ENCODE measurements at regions not wholly inside any gene's neighbourhood (a gene's known extent, or its start where the extent isn't known, plus 50 kb on each side); places are given as distances from the start of the nearest gene placed in this dataset.

GRCh38 chr6:74997646-74998045, 208.2 kb downstream of the COL12A1 start:
- H3K9me3 ChIP-seq (ENCODE audit: control insufficient read depth in 2 of 2, insufficient read depth in 1 of 2, low read depth in 1 of 2, low read length in 1 of 2), result no peaks in the 10 kb centered on the region
- H3K4me1 ChIP-seq (ENCODE audit: control insufficient read depth in 3 of 3, insufficient read depth in 2 of 3, low read depth in 1 of 3, low read length in 2 of 3), result no peaks in the 10 kb centered on the region
- H3K4me3 ChIP-seq (ENCODE audit: low read depth in 1 of 3, low read length in 3 of 3), result no peak overlapping the region
- H3K27ac ChIP-seq (ENCODE audit: low read depth in 1 of 3, low read length in 2 of 3), result no peak overlapping the region
- H3K27me3 ChIP-seq (ENCODE audit: control insufficient read depth in 3 of 3, insufficient read depth in 3 of 3, low read length in 3 of 3), result no peaks in the 10 kb centered on the region
- 12 to 52% (median 29%) methylated on average over 1 of the region's 1 CpG for WGBS, 3 donors
- DNase-seq (no peak), FAIRE-seq (no peak)
- no peaks in the 10 kb centered on the region for H3K36me3 ChIP-seq (ENCODE audit: control insufficient read depth in 3 of 3, insufficient read depth in 2 of 3, low read depth in 1 of 3, low read length in 3 of 3)

- FAIRE-seq (no peak), DNase-seq (no peak)
- Histone ChIP-seq H3K27ac (ENCODE audit: low read depth in 1 of 3, low read length in 2 of 3) (no peak overlapping the region), H3K4me3 (ENCODE audit: low read depth in 1 of 3, low read length in 3 of 3) (no peak overlapping the region), H3K9me3 (ENCODE audit: control insufficient read depth in 2 of 2, insufficient read depth in 1 of 2, low read depth in 1 of 2, low read length in 1 of 2) (no peaks in the 10 kb centered on the region), H3K36me3 (ENCODE audit: control insufficient read depth in 3 of 3, insufficient read depth in 2 of 3, low read depth in 1 of 3, low read length in 3 of 3) (no peaks in the 10 kb centered on the region), H3K4me1 (ENCODE audit: control insufficient read depth in 3 of 3, insufficient read depth in 2 of 3, low read depth in 1 of 3, low read length in 2 of 3) (no peaks in the 10 kb centered on the region), H3K27me3 (ENCODE audit: control insufficient read depth in 3 of 3, insufficient read depth in 3 of 3, low read length in 3 of 3) (no peaks in the 10 kb centered on the region)
- WGBS, 3 donors, result 74 to 77% (median 75%) methylated on average over 1 of the region's 1 CpG
Observed at GRCh38 chr6:74993136-74993535, 212.7 kb downstream of the COL12A1 start.

GRCh38 chr6:74991573-74992332, 214.1 kb downstream of the COL12A1 start:
- 72 to 84% (median 82%) methylated on average over 3 of the region's 3 CpGs for WGBS, 3 donors
- no peaks in the 10 kb centered on the region for H3K36me3 ChIP-seq (ENCODE audit: control insufficient read depth in 3 of 3, insufficient read depth in 2 of 3, low read depth in 1 of 3, low read length in 3 of 3)
- DNase-seq (no peak), FAIRE-seq (no peak)
- no peak overlapping the region for H3K4me3 ChIP-seq (ENCODE audit: low read depth in 1 of 3, low read length in 3 of 3)
- H3K27me3 ChIP-seq (ENCODE audit: control insufficient read depth in 3 of 3, insufficient read depth in 3 of 3, low read length in 3 of 3), result no peaks in the 10 kb centered on the region
- peaks cover 0 to 8% of the 10 kb centered on the region in 2 donors for H3K9me3 ChIP-seq (ENCODE audit: control insufficient read depth in 2 of 2, insufficient read depth in 1 of 2, low read depth in 1 of 2, low read length in 1 of 2)
- no peak overlapping the region for H3K27ac ChIP-seq (ENCODE audit: low read depth in 1 of 3, low read length in 2 of 3)
- no peaks in the 10 kb centered on the region for H3K4me1 ChIP-seq (ENCODE audit: control insufficient read depth in 3 of 3, insufficient read depth in 2 of 3, low read depth in 1 of 3, low read length in 2 of 3)

- 80 to 87% (median 81%) methylated on average over 7 of the region's 7 CpGs for WGBS, 3 donors
- FAIRE-seq (no peak), DNase-seq (no peak)
- Histone ChIP-seq H3K4me1 (ENCODE audit: control insufficient read depth in 3 of 3, insufficient read depth in 2 of 3, low read depth in 1 of 3, low read length in 2 of 3) (no peaks in the 10 kb centered on the region), H3K9me3 (ENCODE audit: control insufficient read depth in 2 of 2, insufficient read depth in 1 of 2, low read depth in 1 of 2, low read length in 1 of 2) (peaks cover 0 to 3% of the 10 kb centered on the region in 2 donors), H3K4me3 (ENCODE audit: low read depth in 1 of 3, low read length in 3 of 3) (no peak overlapping the region), H3K27me3 (ENCODE audit: control insufficient read depth in 3 of 3, insufficient read depth in 3 of 3, low read length in 3 of 3) (no peaks in the 10 kb centered on the region), H3K36me3 (ENCODE audit: control insufficient read depth in 3 of 3, insufficient read depth in 2 of 3, low read depth in 1 of 3, low read length in 3 of 3) (no peaks in the 10 kb centered on the region), H3K27ac (ENCODE audit: low read depth in 1 of 3, low read length in 2 of 3) (no peak overlapping the region)
Observed at GRCh38 chr6:74979065-74979766, 226.6 kb downstream of the COL12A1 start.

- H3K9me3 ChIP-seq (ENCODE audit: control insufficient read depth in 2 of 2, insufficient read depth in 1 of 2, low read depth in 1 of 2, low read length in 1 of 2), result peaks cover 0 to 3% of the 10 kb centered on the region in 2 donors
- FAIRE-seq, result no peak
- WGBS, 3 donors, result 77 to 81% (median 81%) methylated on average over 2 of the region's 2 CpGs
- no peaks in the 10 kb centered on the region for H3K4me1 ChIP-seq (ENCODE audit: control insufficient read depth in 3 of 3, insufficient read depth in 2 of 3, low read depth in 1 of 3, low read length in 2 of 3)
- H3K27ac ChIP-seq (ENCODE audit: low read depth in 1 of 3, low read length in 2 of 3), result no peak overlapping the region
- DNase-seq, result no peak
- H3K27me3 ChIP-seq (ENCODE audit: control insufficient read depth in 3 of 3, insufficient read depth in 3 of 3, low read length in 3 of 3), result no peaks in the 10 kb centered on the region
- no peak overlapping the region for H3K4me3 ChIP-seq (ENCODE audit: low read depth in 1 of 3, low read length in 3 of 3)
- H3K36me3 ChIP-seq (ENCODE audit: control insufficient read depth in 3 of 3, insufficient read depth in 2 of 3, low read depth in 1 of 3, low read length in 3 of 3), result no peaks in the 10 kb centered on the region
Observed at GRCh38 chr6:74976701-74977100, 229.2 kb downstream of the COL12A1 start.

- Histone ChIP-seq H3K27ac (ENCODE audit: low read depth in 1 of 3, low read length in 2 of 3) (no peak overlapping the region), H3K27me3 (ENCODE audit: control insufficient read depth in 3 of 3, insufficient read depth in 3 of 3, low read length in 3 of 3) (no peaks in the 10 kb centered on the region), H3K4me3 (ENCODE audit: low read depth in 1 of 3, low read length in 3 of 3) (no peak overlapping the region), H3K9me3 (ENCODE audit: control insufficient read depth in 2 of 2, insufficient read depth in 1 of 2, low read depth in 1 of 2, low read length in 1 of 2) (peaks cover 0 to 3% of the 10 kb centered on the region in 2 donors), H3K36me3 (ENCODE audit: control insufficient read depth in 3 of 3, insufficient read depth in 2 of 3, low read depth in 1 of 3, low read length in 3 of 3) (no peaks in the 10 kb centered on the region), H3K4me1 (ENCODE audit: control insufficient read depth in 3 of 3, insufficient read depth in 2 of 3, low read depth in 1 of 3, low read length in 2 of 3) (no peaks in the 10 kb centered on the region)
- no peak for FAIRE-seq
- no peak for DNase-seq
Observed at GRCh38 chr6:74976026-74976425, 229.8 kb downstream of the COL12A1 start.

- peaks cover 0 to 3% of the 10 kb centered on the region in 2 donors for H3K9me3 ChIP-seq (ENCODE audit: control insufficient read depth in 2 of 2, insufficient read depth in 1 of 2, low read depth in 1 of 2, low read length in 1 of 2)
- DNase-seq (no peak), FAIRE-seq (no peak)
Observed at GRCh38 chr6:74973591-74973990, 232.3 kb downstream of the COL12A1 start.

GRCh38 chr6:74971633-74972032, 234.2 kb downstream of the COL12A1 start:
- no peaks in the 10 kb centered on the region for H3K36me3 ChIP-seq (ENCODE audit: control insufficient read depth in 3 of 3, insufficient read depth in 2 of 3, low read depth in 1 of 3, low read length in 3 of 3)
- no peak overlapping the region for H3K27ac ChIP-seq (ENCODE audit: low read depth in 1 of 3, low read length in 2 of 3)
- no peaks in the 10 kb centered on the region for H3K27me3 ChIP-seq (ENCODE audit: control insufficient read depth in 3 of 3, insufficient read depth in 3 of 3, low read length in 3 of 3)
- H3K9me3 ChIP-seq (ENCODE audit: control insufficient read depth in 2 of 2, insufficient read depth in 1 of 2, low read depth in 1 of 2, low read length in 1 of 2), result peaks cover 0 to 3% of the 10 kb centered on the region in 2 donors
- DNase-seq (no peak), FAIRE-seq (no peak)
- H3K4me3 ChIP-seq (ENCODE audit: low read depth in 1 of 3, low read length in 3 of 3), result no peak overlapping the region
- H3K4me1 ChIP-seq (ENCODE audit: control insufficient read depth in 3 of 3, insufficient read depth in 2 of 3, low read depth in 1 of 3, low read length in 2 of 3), result no peaks in the 10 kb centered on the region

More at GRCh38 chr6:74973591-74973990, 232.3 kb downstream of the COL12A1 start:
- no peaks in the 10 kb centered on the region for H3K36me3 ChIP-seq (ENCODE audit: control insufficient read depth in 3 of 3, insufficient read depth in 2 of 3, low read depth in 1 of 3, low read length in 3 of 3)
- H3K27me3 ChIP-seq (ENCODE audit: control insufficient read depth in 3 of 3, insufficient read depth in 3 of 3, low read length in 3 of 3), result no peaks in the 10 kb centered on the region
- H3K4me3 ChIP-seq (ENCODE audit: low read depth in 1 of 3, low read length in 3 of 3), result no peak overlapping the region
- no peaks in the 10 kb centered on the region for H3K4me1 ChIP-seq (ENCODE audit: control insufficient read depth in 3 of 3, insufficient read depth in 2 of 3, low read depth in 1 of 3, low read length in 2 of 3)
- no peak overlapping the region for H3K27ac ChIP-seq (ENCODE audit: low read depth in 1 of 3, low read length in 2 of 3)

Measured in small intestine (tissue), 7 donors.